Activated CD8-positive, alpha-beta memory T cell treated with anti-CD3 and anti-CD28 coated beads for 48 hours (primary cell): ENCODE measurements at regions not wholly inside any gene's neighbourhood (a gene's known extent, or its start where the extent isn't known, plus 50 kb on each side); places are given as distances from the start of the nearest gene placed in this dataset.

ENCODE experiments used
- DNase-seq, 3 experiments: peaks; one replicate each; pipeline ENCODE4 v3.0.0-alpha.2; 2020; ENCODE audit warnings: low read depth in 2 of 3, low spot score in 2 of 3

- DNase-seq = no peak
Measured at GRCh38 chr2:137729305-137729704, 235.0 kb upstream of the HNMT start.

GRCh38 chr2:137737559-137737958, 226.7 kb upstream of the HNMT start:
- DNase-seq = no peak

GRCh38 chr2:137741784-137742362, 222.4 kb upstream of the HNMT start:
- no peak for DNase-seq

GRCh38 chr2:137747509-137747908, 216.8 kb upstream of the HNMT start:
- no peak for DNase-seq

GRCh38 chr2:137748533-137748932, 215.7 kb upstream of the HNMT start:
- no peak for DNase-seq

GRCh38 chr2:137764646-137765045, 199.6 kb upstream of the HNMT start:
- no peak for DNase-seq

- no peak for DNase-seq
Measured at GRCh38 chr2:137769406-137769805, 194.9 kb upstream of the HNMT start.

- DNase-seq = no peak
Measured at GRCh38 chr2:137770166-137770565, 194.1 kb upstream of the HNMT start.

GRCh38 chr2:137771064-137771463, 193.2 kb upstream of the HNMT start:
- no peak for DNase-seq

- DNase-seq = no peak
Measured at GRCh38 chr2:137772451-137772850, 191.8 kb upstream of the HNMT start.

- DNase-seq = no peak
Measured at GRCh38 chr2:137775529-137775928, 188.7 kb upstream of the HNMT start.

- DNase-seq = no peak
Measured at GRCh38 chr2:137776697-137777096, 187.6 kb upstream of the HNMT start.

- DNase-seq = no peak
Measured at GRCh38 chr2:137797641-137798040, 166.6 kb upstream of the HNMT start.

GRCh38 chr2:137799600-137799999, 164.7 kb upstream of the HNMT start:
- DNase-seq = no peak

- no peak for DNase-seq
Measured at GRCh38 chr2:137800386-137800785, 163.9 kb upstream of the HNMT start.

GRCh38 chr2:137801228-137801627, 163.0 kb upstream of the HNMT start:
- no peak for DNase-seq

- no peak for DNase-seq
Measured at GRCh38 chr2:137802038-137802437, 162.2 kb upstream of the HNMT start.

GRCh38 chr2:137806068-137806805, 158.0 kb upstream of the HNMT start:
- DNase-seq = no peak

- no peak for DNase-seq
Measured at GRCh38 chr2:137809252-137809651, 155.0 kb upstream of the HNMT start.

- DNase-seq = no peak
Measured at GRCh38 chr2:137809837-137810236, 154.4 kb upstream of the HNMT start.

GRCh38 chr2:137812517-137812916, 151.8 kb upstream of the HNMT start:
- DNase-seq = no peak

GRCh38 chr2:137813176-137813575, 151.1 kb upstream of the HNMT start:
- DNase-seq = no peak

GRCh38 chr2:137817058-137817457, 147.2 kb upstream of the HNMT start:
- DNase-seq = no peak
